Muscle of leg (tissue), 3 donors: ENCODE measurements at regions not wholly inside any gene's neighbourhood (a gene's known extent, or its start where the extent isn't known, plus 50 kb on each side); places are given as distances from the start of the nearest gene placed in this dataset.

Experiments used
- DNase-seq: peaks from one replicate; pipeline ENCODE4 v3.0.0; 2013
- H3K27ac ChIP-seq: one replicate; pipeline ENCODE4 v1.5.1; 2013; ENCODE audit warnings: mild to moderate bottlenecking, low read length, control low read depth
- H3K27me3 ChIP-seq: one replicate; pipeline ENCODE4 v1.6.1; 2013; ENCODE audit warnings: low read length; ENCODE audit not compliant: control insufficient read depth, insufficient read depth
- H3K36me3 ChIP-seq: one replicate; pipeline ENCODE4 v1.6.1; 2013; ENCODE audit warnings: low read length; ENCODE audit not compliant: control insufficient read depth, insufficient read depth
- H3K4me1 ChIP-seq: one replicate; pipeline ENCODE4 v1.6.1; 2013; ENCODE audit warnings: low read length; ENCODE audit not compliant: control insufficient read depth, insufficient read depth
- H3K4me3 ChIP-seq: one replicate; pipeline ENCODE4 v1.5.1; 2013; ENCODE audit warnings: low read length, control low read depth
- H3K9me3 ChIP-seq: replicated peaks from 2 replicates; pipeline ENCODE4 v1.6.1; 2013; ENCODE audit warnings: low read depth, low read length; ENCODE audit not compliant: control insufficient read depth
- WGBS: methylation state at CpG from one replicate; pipeline ENCODE4 v1.1.5; 2013; ENCODE audit warnings: missing lambda C conversion rate; ENCODE audit not compliant: insufficient coverage; 5-methylcytosine and 5-hydroxymethylcytosine counted together

DNA sequence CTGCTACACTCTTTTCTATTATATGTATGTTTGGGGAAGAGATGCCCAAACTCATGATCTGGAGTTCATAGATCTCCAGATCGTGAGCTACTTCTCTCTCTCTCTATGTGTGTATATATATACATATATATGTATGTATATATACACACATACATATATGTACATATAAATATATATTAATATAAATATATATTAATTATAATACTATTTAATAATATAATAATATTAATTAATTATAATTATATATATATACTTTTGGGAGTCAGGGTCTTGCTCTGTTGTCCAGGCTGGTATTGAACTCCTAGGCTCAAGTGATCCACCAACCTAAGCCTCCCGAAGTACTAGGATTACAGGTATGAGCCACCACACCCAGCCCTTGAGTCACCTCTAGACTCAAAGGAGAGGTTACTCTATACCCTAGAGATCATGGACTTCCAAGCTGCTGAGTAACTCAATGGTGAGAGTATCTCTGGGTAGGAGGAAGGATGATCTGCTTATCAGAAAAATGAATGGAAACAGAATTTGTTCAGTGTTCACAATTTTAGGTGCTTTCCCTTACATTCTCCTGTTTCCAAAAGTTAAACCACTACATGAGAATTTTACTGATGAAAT, 463.5 kb upstream of the TRIB2 start:
- no peaks in the 10 kb centered on the region for H3K27me3 ChIP-seq
- WGBS, result no CpG with 5 or more reads among the region's 2 CpGs
- no peaks in the 10 kb centered on the region for H3K9me3 ChIP-seq
- no peak overlapping the region for H3K4me3 ChIP-seq
- no peak for DNase-seq
- H3K27ac ChIP-seq, result no peak overlapping the region
- no peaks in the 10 kb centered on the region for H3K4me1 ChIP-seq
- no peaks in the 10 kb centered on the region for H3K36me3 ChIP-seq

DNA sequence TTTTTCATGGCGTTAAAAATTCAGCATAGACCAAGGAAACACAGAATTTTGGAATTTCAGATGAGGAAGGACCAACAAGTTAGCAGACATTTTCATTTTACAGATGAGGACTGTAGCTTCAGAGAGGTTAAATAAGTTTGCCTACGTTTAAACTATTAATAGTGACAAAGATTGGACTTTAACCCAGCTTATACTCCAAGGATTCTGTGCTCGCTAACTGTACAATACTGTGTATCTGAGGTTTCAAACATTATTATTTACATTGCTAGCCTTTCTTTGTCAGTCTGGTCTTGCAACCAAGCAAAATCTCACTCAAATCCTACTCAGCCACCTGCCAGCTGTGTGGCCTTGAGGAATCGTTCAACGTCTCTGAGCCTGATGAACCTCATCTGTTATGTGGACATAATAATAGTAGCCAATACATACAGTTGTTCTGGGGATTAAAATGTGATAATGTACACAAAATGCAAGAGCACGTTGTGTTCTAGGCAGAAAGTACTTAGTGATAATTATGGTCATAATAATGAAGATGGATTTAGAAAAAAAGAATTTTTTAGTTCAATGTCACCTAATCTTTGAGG, 462.4 kb upstream of the TRIB2 start:
- H3K4me3 ChIP-seq, result no peak overlapping the region
- no peaks in the 10 kb centered on the region for H3K9me3 ChIP-seq
- no peak overlapping the region for H3K27ac ChIP-seq
- no peaks in the 10 kb centered on the region for H3K27me3 ChIP-seq
- DNase-seq, result no peak
- no CpG with 5 or more reads among the region's 6 CpGs for WGBS
- H3K4me1 ChIP-seq, result no peaks in the 10 kb centered on the region
- no peaks in the 10 kb centered on the region for H3K36me3 ChIP-seq

GRCh38 chr2:12256206-12256605, 460.5 kb upstream of the TRIB2 start:
- Histone ChIP-seq H3K4me3 (no peak overlapping the region), H3K36me3 (no peaks in the 10 kb centered on the region), H3K27me3 (no peaks in the 10 kb centered on the region), H3K9me3 (no peaks in the 10 kb centered on the region), H3K4me1 (no peaks in the 10 kb centered on the region), H3K27ac (no peak overlapping the region)
- WGBS, result no CpG with 5 or more reads among the region's 2 CpGs
- DNase-seq, result no peak

DNA sequence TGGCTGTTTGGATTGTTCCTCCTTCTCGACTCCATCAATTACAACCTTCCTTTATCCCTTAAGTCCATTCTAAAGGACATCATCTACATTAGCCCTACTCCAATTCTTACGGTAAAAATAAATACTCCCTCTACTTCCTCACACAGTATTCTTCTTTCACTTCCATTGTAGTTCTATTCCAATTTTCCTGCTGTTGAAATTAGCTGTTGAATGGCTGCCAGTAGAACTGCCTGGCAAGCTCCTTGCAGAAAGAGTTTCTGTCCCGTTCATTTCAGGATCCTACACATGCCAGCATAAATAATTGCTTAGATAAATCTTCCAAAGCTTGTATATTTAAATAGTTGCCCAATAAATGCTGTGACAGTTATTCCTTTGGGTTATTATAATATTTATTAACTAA, 459.3 kb upstream of the TRIB2 start:
- Histone ChIP-seq H3K9me3 (no peaks in the 10 kb centered on the region), H3K27ac (no peak overlapping the region), H3K4me3 (no peak overlapping the region), H3K27me3 (no peaks in the 10 kb centered on the region), H3K36me3 (no peaks in the 10 kb centered on the region), H3K4me1 (peaks cover 3% of the 10 kb centered on the region)
- peak; percentile 49 for DNase-seq
- WGBS, result 45% methylated on average over 1 of the region's 3 CpGs

DNA sequence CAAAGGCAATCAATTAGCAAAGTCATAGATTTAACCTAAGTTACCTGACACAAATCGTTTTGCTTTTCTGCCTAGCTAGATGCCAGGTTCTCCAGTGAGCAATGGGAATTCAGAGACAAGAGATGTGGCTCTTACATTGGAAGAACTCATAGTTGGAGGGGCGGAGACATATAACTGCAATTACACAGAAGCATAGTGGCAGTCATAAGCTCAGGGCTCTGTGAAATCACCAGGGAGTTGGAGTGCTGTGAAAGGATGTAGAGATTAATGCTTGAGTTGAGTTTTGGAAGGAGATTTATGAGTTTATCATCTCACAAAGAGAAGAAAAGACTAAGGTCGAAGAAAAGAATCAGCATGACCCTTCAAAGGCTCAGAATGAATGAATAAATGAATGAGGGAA, 457.2 kb upstream of the TRIB2 start:
- 67% methylated on average over 1 of the region's 3 CpGs for WGBS
- H3K27me3 ChIP-seq, result no peaks in the 10 kb centered on the region
- no peak for DNase-seq
- no peak overlapping the region for H3K4me3 ChIP-seq
- no peaks in the 10 kb centered on the region for H3K9me3 ChIP-seq
- no peaks in the 10 kb centered on the region for H3K36me3 ChIP-seq
- peaks cover 9% of the 10 kb centered on the region for H3K4me1 ChIP-seq
- no peak overlapping the region for H3K27ac ChIP-seq

GRCh38 chr2:12261986-12262680, 454.6 kb upstream of the TRIB2 start:
- Histone ChIP-seq H3K4me1 (peaks cover 9% of the 10 kb centered on the region), H3K36me3 (no peaks in the 10 kb centered on the region), H3K27ac (no peak overlapping the region), H3K27me3 (no peaks in the 10 kb centered on the region), H3K9me3 (no peaks in the 10 kb centered on the region), H3K4me3 (no peak overlapping the region)
- WGBS, result no CpG with 5 or more reads among the region's 3 CpGs
- DNase-seq, result peak; percentile 44

DNA sequence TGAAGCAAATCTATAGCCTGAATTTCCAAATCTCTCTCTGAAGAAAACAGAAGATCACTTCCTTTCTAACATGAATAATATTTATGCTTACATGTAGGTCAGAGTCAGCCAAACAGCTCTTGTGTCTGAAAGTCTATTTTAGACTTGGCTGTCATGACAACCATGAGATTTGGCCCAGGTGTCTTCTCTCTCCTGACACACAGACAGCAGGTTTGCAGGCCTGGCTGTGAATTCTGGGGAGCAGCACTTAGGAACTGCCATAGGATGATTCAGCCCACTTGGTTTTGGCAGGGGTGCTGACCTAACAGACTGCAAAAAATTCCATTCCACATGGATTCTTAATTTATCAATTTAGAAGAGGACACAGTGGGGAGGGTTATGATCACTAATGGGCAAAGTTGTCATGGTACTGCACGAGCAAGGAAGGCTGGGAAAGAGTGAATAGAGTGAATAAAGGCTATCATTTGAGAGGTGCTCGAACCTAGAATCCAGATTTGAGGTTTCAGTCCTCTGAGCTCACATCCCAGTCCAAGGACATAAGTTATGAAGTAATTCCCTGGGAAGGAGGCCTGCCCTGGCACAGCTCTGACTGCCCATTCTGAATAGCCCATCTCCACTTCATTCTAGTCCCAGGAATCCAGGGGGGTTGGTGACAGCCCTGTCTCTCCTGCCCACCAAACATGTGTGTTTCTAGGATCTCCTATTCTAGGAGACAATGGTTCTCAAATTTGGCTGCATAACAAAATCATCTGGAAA, 453.9 kb upstream of the TRIB2 start:
- H3K27ac ChIP-seq, result no peak overlapping the region
- DNase-seq, result peak; percentile 81
- H3K4me3 ChIP-seq, result no peak overlapping the region

GRCh38 chr2:12263730-12264129, 453.0 kb upstream of the TRIB2 start:
- Histone ChIP-seq H3K4me1 (peaks cover 9% of the 10 kb centered on the region), H3K36me3 (no peaks in the 10 kb centered on the region), H3K4me3 (no peak overlapping the region), H3K9me3 (no peaks in the 10 kb centered on the region), H3K27me3 (no peaks in the 10 kb centered on the region), H3K27ac (no peak overlapping the region)
- DNase-seq, result no peak

More for the DNA sequence above, 453.9 kb upstream of the TRIB2 start:
- Histone ChIP-seq H3K9me3 (no peaks in the 10 kb centered on the region), H3K36me3 (no peaks in the 10 kb centered on the region), H3K4me1 (peaks cover 9% of the 10 kb centered on the region), H3K27me3 (no peaks in the 10 kb centered on the region)
- WGBS, result no CpG with 5 or more reads among the region's 2 CpGs

- H3K4me1 ChIP-seq, result peaks cover 9% of the 10 kb centered on the region
- DNase-seq, result no peak
- 95% methylated on average over 1 of the region's 1 CpG for WGBS
- no peaks in the 10 kb centered on the region for H3K27me3 ChIP-seq
- H3K9me3 ChIP-seq, result no peaks in the 10 kb centered on the region
- no peak overlapping the region for H3K4me3 ChIP-seq
- H3K27ac ChIP-seq, result no peak overlapping the region
- no peaks in the 10 kb centered on the region for H3K36me3 ChIP-seq
Observed at GRCh38 chr2:12264146-12264545, 452.6 kb upstream of the TRIB2 start.

- DNase-seq, result no peak
- no CpG with 5 or more reads among the region's 1 CpG for WGBS
- Histone ChIP-seq H3K4me1 (peaks cover 9% of the 10 kb centered on the region), H3K36me3 (no peaks in the 10 kb centered on the region), H3K9me3 (no peaks in the 10 kb centered on the region), H3K27me3 (no peaks in the 10 kb centered on the region), H3K27ac (no peak overlapping the region), H3K4me3 (no peak overlapping the region)
Observed at GRCh38 chr2:12265646-12266045, 451.1 kb upstream of the TRIB2 start.
